ENCODE measurements at regions not wholly inside any gene's neighbourhood (a gene's known extent, or its start where the extent isn't known, plus 50 kb on each side); places are given as distances from the start of the nearest gene placed in this dataset.

DNA sequence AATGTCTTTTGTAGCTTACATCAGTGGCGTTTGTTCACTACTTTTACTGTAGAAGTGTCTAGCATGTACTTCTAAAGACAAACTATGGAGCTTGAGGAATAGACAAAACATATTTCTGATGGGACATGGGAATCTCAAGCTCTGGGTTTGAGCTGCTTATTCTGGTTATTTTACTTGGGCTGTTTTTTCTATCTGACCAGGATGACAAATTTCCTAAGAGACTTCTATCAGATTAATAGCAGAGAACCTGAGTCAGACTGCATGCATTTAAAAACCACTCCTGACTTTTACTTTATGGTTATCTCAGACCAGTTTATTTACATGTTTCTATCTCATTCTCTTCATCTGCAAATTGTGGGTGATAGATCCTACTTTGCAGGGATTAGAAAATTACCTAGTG, 1282.3 kb upstream of the GJE1 start:
- TF ChIP-seq CTCF (IDR thresholded peaks at IDR 0.05; ENCODE audit: insufficient read depth, low read depth, low read length): no peak
- no peak for TF ChIP-seq EZH2 (IDR thresholded peaks at IDR 0.05; ENCODE audit: insufficient read depth, low read length)
